HG03066 (cell line): ENCODE measurements at regions not wholly inside any gene's neighbourhood (a gene's known extent, or its start where the extent isn't known, plus 50 kb on each side); places are given as distances from the start of the nearest gene placed in this dataset.

Experiments
- ATAC-seq: cut with Tn5 transposase; IDR thresholded peaks from one replicate; pipeline ENCODE4 v1.9.1; 2021; ENCODE audit warnings: low read depth; ENCODE audit not compliant: unreplicated experiment

DNA sequence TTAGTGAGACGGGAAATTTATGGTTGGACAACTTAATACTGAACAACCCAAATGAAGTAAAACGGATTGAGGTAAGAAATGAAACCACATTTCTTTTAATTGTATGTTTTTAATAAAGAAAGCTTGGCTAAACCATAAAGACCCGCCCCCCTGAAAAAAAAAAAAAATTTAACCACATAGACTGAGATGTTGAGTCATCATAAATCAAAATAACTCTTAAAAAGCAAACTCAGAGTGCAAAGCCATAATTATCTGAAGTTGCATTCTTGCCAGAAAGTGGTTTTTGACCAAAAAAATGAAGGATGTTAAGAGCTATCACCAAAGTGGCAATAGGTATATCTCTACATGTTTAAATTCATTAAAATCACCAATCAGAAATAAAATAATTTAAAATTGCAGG, 101.8 kb upstream of the COL21A1 start:
- ATAC-seq = no peak

DNA sequence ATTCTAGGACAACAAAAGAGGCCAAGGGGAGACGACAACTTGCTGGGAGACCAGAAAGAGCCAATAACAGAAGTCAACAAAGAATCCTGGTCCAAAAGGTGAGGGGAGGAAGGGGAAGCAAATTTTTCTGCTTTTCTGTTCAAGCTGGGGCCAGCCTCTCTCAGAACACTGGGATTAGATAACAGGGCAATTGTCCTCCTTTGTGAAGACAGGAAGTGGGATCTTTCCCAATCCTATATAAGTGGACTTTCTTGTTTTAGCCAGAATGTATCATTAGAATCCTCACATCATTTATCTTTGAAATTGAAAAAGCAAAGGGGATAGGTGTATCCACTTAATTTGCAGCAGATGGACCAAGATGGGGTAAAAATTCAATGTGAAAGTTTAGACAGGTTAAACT, 101.2 kb upstream of the COL21A1 start:
- ATAC-seq = no peak

DNA sequence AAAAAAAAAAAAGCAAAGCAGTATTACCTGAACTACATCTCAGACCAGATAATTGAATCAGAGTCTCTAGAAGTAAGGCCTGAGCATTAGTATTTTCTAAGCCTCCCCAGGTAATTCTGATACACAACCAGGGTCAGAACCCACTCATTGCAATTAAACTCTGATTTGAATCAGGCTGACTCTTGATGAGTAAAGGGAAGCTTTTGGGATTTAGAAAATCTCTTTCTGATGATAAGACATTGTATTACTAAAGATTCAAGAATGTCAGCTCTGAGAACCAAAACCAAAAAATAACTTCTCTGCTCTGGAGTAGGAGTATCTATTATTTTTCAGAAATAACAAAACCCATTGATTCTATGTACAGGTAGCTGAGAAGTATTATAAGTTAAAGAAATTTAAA, 100.1 kb upstream of the COL21A1 start:
- ATAC-seq = no peak

DNA sequence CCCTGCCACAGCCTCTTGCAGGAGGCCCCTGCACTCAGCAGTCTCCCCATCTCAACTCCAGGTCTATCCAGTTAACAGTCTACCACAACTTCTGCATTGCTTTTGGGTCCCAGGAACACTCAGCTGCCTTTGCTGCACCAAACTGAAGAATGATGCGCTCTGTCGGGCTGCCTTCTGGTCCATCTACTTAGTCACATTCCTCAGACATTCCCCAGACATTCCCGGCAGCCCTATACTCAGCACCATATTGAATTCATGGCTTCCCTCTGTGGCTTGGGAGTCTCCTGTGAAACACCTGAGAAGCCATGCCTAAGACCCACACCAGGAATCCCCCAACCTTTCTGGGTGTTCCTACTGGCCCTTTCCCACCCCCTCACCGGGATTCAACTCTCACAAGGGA, 99.6 kb upstream of the COL21A1 start:
- ATAC-seq = no peak

DNA sequence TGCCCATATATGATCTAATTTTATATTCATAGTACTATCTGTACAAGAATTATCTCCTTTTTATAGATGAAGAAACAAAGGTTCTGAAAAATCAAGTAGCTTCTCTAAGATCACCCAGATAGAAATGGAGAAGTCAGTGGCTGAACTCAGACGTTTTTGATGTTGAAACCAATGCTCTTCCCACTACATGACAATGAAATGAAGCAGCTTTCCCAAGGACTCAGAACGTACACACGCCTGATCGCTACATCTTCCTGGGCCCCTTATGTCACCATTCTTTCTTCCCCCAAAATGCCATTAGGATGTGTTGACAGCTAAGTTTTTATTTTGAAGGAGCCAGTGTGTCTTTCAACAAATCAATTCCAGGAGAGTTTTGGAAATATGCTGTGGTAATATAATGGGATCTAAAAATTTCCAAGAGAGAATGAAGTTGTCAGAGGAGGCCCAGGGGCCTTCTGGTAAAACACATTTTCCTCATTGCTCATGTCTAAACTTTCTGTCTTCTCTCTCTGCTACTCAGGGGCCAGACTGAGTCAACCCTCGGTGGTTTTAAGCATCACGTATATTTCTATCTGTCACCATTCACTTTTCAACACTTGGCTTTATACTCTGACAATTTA, 98.1 kb upstream of the COL21A1 start:
- ATAC-seq = no peak

DNA sequence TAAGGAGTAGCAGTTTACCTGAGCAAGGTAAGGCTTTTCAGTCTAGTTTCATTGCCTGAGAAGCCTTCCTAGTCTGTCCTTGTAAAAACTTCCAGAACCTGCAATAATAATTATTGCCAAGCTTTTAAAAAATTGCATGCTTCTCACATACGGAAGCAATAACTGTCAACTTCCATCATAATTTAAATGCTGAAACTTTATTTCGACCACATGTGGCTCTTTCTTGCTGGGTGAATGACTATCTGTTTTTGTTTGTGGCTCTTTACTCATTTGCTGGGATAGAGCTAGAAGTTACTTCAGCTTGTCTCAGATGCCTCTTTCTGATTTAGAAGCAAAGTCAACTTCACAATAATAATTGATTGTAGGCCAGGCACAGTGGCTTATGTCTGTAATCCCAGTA, 95.9 kb upstream of the COL21A1 start:
- ATAC-seq = no peak

DNA sequence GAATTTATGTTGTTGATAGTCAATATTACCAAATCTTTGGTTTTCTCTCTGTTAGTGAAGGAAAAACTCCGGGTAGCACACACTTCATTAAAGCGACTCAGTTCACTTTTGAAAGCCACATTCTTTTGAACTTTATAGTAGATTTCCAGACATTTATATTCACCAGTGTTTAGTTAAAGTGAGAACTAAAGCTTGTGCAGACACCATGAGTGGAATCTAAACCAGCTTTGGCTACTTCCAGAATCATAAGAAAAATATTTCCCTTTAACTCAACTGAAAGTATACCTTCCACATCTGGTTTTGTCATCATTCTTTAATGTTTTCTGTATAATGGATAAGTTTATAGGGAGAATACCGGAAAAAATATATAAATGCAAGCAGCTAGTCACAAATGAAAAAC, 92.1 kb upstream of the COL21A1 start:
- ATAC-seq = no peak

DNA sequence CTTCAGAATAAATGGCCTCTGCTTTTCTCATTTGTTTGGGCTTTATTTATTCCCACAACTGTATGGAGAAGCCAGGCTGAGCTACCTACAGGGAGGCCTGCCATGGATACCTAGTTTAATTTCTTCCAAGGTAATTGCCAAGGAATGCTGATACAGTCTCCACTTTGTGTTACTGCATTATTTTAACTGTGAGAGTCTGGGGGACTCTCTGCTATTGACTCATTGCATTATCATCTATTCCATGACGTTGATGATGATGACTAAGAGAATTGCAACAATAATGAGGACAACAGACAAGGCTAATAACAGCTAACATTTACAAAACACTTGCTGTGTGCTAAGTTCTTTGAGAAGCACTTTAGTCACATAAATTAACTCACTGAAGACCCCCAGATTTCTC, 88.3 kb upstream of the COL21A1 start:
- no peak for ATAC-seq

DNA sequence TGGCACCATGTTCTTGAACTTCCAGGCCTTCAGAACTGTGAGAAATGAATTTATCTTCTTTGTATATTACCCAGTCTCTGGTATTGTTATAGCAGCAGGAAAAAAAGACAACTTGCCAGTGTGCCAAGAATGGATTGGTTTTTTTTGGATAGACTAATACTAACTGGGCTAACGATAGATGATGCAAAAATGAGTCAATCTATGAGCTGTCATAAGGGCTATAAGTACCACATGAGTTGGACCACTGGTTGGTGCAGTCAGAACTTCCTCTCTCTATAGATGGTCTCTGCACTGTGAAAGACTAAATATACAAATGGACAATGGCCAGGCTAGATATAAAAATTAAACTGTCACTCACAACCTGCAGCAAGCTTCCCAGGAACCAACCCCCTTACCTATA, 87.6 kb upstream of the COL21A1 start:
- ATAC-seq = no peak

DNA sequence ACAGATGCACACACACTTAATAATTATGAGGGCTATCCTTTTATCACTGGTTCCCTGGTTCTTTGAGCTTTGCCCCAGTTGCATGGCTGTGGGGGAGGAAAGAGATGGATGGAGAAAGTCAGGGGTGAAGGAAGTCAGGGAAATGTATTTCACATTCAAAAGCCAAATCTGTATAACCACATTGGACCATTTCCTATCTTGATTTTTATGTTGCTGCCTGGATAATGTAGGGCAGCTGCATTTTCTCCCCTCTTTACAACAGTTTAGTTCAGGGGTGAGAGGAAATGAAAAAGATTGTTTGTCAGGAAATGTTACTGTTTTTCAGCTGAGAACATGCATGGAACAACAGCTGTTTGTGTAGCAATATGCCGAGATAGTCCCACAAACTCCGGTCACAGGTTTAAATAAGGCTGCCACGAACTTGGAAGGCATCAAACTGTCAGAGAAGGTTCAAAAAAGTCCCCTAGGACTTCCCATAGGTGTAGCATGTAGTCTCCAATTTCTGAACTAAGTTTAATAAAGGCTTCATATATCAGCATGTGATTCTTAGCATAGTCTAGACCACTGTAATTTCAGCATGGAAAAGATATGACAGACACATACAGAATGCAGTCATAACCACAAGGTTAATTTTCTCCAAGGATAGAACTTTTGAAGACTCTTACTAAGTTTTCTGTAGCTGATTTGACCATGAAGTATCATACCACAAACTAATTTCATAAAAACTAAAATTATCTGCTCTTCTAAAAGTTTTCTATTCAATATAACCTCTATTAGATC, 82.1 kb upstream of the COL21A1 start:
- ATAC-seq = no peak

DNA sequence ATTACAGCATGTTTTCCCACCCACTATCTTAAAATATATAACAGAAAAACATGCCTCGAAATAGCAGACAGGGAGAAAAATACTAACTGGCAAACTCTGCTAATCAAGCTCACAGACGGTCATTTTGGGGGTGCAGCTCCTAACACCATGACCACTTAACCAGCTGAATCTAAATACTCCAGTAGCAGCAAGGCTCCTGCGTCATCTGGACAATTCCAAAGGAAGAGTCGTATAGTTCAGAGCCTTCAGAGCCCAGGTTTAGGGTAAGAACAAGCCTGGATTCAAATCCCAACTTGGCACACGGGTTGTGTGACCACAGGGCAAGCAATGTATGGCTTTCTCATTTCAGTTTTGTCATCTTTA, 81.3 kb upstream of the COL21A1 start:
- ATAC-seq = no peak

DNA sequence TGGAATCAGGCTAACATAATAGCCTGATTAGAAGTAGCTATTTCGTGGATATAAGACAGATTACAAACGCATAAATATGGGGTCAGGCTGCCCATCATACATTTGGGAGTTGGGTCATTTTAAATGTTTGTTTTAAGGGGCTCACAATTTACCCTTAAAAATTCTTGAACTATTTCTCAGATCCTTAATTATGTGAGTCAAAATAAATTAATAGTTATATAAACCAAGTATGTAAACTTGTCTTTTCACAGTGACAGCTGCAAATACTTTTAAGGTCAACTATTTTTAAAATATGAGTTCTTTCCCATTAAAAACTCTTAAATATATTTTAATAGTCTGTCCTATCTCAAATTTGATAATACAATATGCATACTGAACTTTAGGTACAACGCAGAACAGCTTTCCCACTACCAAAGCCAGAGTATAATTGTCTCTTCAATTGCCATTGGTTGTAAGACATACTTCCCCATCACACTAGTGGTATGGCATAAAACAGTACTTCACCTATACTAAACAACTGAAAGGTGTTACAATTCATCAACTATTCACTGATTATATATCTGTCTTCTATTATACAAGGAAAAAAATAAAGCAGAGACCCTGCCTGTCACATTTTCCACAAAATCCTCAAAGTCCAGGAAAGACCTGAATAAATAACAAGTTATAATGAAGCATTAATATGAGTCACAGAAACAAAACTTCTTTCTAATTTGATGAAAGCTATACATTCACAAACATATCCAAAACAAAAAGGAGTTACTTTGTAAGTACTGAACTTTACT, 80.8 kb upstream of the COL21A1 start:
- ATAC-seq = no peak

DNA sequence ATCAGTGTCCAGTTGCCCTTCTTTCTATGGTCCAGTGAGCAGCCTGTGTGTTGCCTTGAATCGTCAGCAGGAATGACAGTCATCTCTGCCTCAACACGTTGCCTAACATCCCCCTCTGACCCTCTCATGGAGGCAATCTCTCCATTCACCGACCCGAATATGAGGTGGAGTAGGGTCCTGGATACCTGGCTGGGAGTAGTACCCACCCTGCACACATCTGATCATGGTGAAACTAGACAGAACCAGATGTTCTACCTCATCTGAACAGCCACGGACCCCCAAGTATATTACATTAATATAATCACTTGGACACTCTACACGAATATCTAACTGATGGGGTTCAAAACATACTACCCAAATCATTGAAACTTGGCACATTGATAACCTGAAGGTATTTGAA, 77.0 kb upstream of the COL21A1 start:
- no peak for ATAC-seq

DNA sequence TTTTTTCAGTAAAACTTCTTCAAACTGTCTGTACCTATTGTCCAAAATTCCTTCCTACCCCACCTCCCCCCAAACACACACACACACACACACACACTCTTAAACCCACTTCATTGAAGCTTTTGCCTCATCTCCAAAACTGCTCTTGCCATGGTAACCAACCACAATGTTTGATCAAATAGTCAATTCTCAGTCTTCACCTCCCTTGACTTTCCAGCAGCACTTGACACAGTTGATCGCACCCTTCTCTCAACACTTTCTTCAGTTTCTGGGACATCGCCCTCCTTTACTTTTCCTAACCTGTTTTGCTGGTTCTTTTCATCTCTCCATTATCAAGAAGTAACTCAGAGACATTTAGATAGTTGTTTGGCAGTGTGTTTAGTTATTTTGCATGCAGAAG, 71.5 kb upstream of the COL21A1 start:
- no peak for ATAC-seq

DNA sequence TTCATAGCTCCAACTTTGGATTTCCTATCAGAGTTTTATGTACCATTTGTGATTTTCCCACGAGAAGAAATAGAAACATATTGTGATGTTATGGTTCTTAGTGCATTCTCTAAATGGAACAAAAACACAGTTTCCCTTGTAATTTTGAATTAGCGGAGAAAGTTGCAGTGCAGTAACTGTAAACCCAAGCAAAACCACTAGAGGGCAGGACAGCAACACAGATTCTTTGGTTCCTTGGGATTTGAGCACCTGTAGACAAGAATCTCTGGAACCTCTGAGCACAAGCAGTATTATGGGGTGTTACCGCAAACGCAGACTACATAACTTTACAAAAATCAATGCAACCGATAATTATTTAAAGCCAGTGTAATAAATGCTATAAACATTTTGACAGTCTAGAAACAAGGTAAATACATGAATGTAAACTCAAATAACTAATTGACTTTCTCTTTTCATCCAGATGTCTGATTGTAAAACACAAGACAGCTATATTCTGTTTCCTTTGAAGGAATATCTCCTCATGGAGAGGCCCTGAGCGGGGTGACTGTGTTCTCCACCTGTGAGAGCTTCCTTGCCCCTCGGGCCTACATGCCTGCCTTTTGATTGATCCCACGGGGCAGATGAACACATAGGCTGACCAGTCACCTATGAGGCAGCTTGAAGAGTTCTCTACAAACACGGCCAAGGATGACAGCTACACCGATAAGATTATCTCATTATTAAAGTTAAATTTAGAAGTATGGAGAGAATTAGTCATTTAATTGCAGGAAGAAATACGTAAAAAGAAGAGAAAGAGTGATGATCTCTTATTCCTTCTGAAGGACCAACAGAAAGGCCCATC, 67.5 kb upstream of the COL21A1 start:
- ATAC-seq = no peak

DNA sequence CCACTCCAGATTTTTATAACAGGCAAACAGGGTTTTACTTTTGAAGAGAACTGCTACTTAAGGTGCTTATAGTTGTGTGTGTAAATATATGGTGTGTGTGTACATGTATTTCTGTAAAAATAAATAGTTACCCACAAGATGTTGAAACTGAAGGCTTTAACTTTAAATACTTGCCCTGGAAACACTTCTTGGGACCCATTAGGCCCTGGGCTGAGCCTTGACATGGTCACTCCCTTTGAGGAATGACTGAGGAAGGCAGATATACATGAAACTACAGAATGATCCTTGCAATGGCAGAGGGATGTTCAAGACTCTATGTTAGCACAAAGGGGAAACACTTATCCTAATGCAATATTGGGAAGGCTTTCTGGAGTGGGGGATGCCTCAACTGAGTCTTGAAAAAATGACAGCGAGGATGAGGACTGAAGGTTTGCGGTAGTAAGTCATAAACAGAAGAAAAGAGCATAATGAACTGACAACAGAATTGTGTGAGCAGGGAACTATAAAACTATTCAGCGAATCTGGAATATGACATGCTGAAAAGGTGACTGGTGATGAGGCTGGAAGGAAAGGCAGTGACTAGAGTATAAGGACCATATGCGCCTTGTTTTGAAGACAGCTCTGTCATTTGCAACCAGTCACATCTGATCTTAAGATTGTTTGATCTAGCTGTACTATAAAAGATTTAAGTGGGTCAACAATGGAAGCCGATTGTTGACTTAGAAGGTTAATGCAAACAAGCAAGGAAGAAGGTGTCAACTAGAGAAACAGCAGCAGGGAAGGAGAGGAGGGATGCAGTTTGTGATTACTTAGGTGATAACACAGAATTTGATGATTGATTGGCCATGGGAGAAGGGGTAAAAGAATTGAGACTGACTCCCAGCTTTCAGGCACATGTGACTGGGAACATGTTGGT, 64.4 kb upstream of the COL21A1 start:
- ATAC-seq = no peak

DNA sequence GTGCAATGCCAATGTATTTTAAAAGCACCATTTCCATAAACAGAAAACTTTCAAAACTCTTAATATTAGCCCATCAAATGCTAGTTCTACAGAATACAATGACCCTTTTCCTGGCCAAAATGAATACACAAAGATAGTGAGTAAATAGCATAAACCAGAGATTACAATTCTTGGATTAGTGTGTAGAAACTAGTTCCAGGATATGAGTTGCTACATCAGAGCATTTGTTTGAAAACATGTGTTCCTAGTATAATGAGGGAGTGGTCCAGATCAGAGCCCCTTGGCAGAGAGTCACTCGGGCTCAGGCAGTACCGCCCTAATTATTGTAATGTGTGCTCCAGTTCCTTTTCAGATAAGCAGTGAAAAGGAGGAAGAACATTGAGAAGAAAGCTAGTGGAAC, 63.7 kb upstream of the COL21A1 start:
- ATAC-seq = no peak

DNA sequence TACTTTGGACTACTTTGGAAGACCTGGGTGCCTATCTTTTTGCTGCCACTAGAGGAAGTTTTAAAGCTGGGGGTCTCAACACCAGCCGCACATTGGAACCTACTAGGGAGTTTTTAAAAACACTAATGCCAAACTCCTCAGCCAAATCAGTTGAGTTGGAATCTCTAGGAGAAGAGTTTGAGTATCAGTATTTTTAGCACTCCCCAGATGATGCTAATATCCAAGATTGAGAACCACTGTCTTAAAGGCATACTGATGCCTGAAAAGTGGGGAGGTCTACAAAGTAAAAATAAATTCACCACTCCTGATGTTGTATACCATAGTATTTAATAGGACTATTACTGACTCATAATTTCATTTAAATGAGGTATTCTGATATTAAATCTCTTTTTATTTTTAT, 62.9 kb upstream of the COL21A1 start:
- no peak for ATAC-seq

DNA sequence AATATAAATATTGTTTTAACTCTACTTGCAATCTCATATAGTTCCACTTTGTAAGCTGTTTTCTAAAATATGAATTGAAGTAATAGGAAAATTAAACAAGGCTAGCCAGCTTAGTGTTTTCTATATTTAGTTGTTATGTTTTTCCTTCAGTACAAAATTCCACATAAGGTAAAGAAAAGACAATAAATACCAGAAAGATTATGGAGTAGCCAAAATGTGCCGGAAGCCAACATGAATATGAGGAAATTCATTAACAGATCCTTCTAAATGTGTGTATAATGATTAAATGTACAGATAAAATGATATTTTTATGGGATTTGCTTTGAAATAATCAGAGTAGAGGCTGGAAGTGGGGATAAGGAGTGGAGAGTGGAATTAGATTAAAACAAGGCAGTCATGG, 52.5 kb upstream of the COL21A1 start:
- ATAC-seq = no peak
